HCT116 (cell line): ENCODE measurements at regions not wholly inside any gene's neighbourhood (a gene's known extent, or its start where the extent isn't known, plus 50 kb on each side); places are given as distances from the start of the nearest gene placed in this dataset.

Experiments used
- ATAC-seq: fragments of 200-7000 bp; cut with Tn5 transposase; 2 replicates; pipeline ENCODE4 v1.9.1; 2020; ENCODE audit warnings: mild to moderate bottlenecking, moderate library complexity
- BruUV-seq: library from RNA; stranded (reverse); fragments of 400-500 nt; replicated peaks from 2 replicates; lab custom pipeline; 2021; lab: Mats Ljungman, UMichigan
- CTCF ChIA-PET: fragments of 300-600 bp; sonication (Branson Sonifier 250); formaldehyde crosslinking; loops from one replicate; lab custom pipeline; 2021; ENCODE audit warnings: antibody characterized with exemption; lab: Charles Lee
- POLR2A ChIA-PET: fragments of 300-600, 350-600 bp; sonication (Branson Sonifier 250); formaldehyde crosslinking; loops from one replicate; lab custom pipeline; 2021; ENCODE audit warnings: antibody characterized with exemption; lab: Charles Lee
- RAD21 ChIA-PET, 2 experiments: fragments of 300-600 bp; sonication (Branson Sonifier 250); formaldehyde crosslinking; loops; one replicate each; lab custom pipeline; 2023; ENCODE audit warnings: low total read pairs in 2 of 2; ENCODE audit not compliant: uncharacterized antibody in 2 of 2, unreplicated experiment in 2 of 2, low non-redundant PET in 1 of 2; lab: Charles Lee
- DNase-seq: peaks from one replicate; pipeline ENCODE4 v3.0.0-alpha.2; 2010; ENCODE audit warnings: low read depth, low spot score
- H2AFZ ChIP-seq: fragments of 200-600 bp; shearing (Covaris generic), sonication (generic); 2 replicates; pipeline ENCODE4 v1.6.1; 2017; ENCODE audit warnings: low read depth, mixed run types, mixed read lengths, antibody characterized with exemption, low read length; ENCODE audit not compliant: poor library complexity, severe bottlenecking
- H3K27ac ChIP-seq: 2 replicates; pipeline ENCODE4 v1.5.1; 2012; ENCODE audit warnings: low read depth, low read length
- H3K27me3 ChIP-seq: fragments of 200-600 bp; sonication (generic); 2 replicates; pipeline ENCODE4 v1.6.1; 2016; ENCODE audit warnings: mixed run types, low read length, mixed read lengths; ENCODE audit not compliant: insufficient read depth
- H3K36me3 ChIP-seq, 2 experiments: fragments of 200-500 bp in 1 of 2; fragments of 200-600 bp in 1 of 2; sonication (Bioruptor generic) in 1 of 2; sonication (generic) in 1 of 2; 2 replicates each; pipeline versions ENCODE4 v1.5.1 to v1.6.1; 2014 to 2016; ENCODE audit warnings: low read length in 2 of 2, inconsistent platforms in 1 of 2, mixed read lengths in 1 of 2, mixed run types in 1 of 2; ENCODE audit not compliant: insufficient read depth in 2 of 2, control insufficient read depth in 1 of 2
- H3K4me1 ChIP-seq, 2 experiments: fragments of 200-600 bp in 1 of 2; sonication (generic) in 1 of 2; 2 replicates each; pipeline versions ENCODE4 v1.5.1 to v1.6.1; 2012 to 2017; ENCODE audit warnings: low read length in 2 of 2, inconsistent platforms in 1 of 2, mild to moderate bottlenecking in 1 of 2, mixed read lengths in 1 of 2, mixed run types in 1 of 2, moderate library complexity in 1 of 2; ENCODE audit not compliant: insufficient read depth in 2 of 2, control insufficient read depth in 1 of 2
- H3K4me2 ChIP-seq: fragments of 200-600 bp; sonication (generic); 2 replicates; pipeline ENCODE4 v1.6.1; 2017; ENCODE audit warnings: mixed run types, low read length, mixed read lengths
- H3K4me3 ChIP-seq, 2 experiments: fragments of 200-600 bp in 1 of 2; sonication (generic) in 1 of 2; replicated peaks in 1 of 2; 2 replicates each; pipeline ENCODE4 v1.5.1; 2011 to 2016; ENCODE audit warnings: low read length in 2 of 2, control low read depth in 1 of 2, low read depth in 1 of 2, mild to moderate bottlenecking in 1 of 2, mixed read lengths in 1 of 2, mixed run types in 1 of 2
- H3K79me2 ChIP-seq: fragments of 200-600 bp; sonication (generic); 2 replicates; pipeline ENCODE4 v1.6.1; 2017; ENCODE audit warnings: mild to moderate bottlenecking, mixed run types, low read length, moderate library complexity, mixed read lengths; ENCODE audit not compliant: insufficient read depth
- H3K9ac ChIP-seq: fragments of 200-600 bp; sonication (generic); 2 replicates; pipeline ENCODE4 v1.6.1; 2016; ENCODE audit warnings: low read length, mixed read lengths
- H3K9me2 ChIP-seq: fragments of 200-600 bp; sonication (generic), shearing (Covaris generic); 2 replicates; pipeline ENCODE4 v1.6.1; 2017; ENCODE audit warnings: mixed run types, mild to moderate bottlenecking, moderate library complexity; ENCODE audit not compliant: insufficient read depth
- H3K9me3 ChIP-seq, 2 experiments: fragments of 200-500 bp in 1 of 2; fragments of 200-600 bp in 1 of 2; sonication (Bioruptor generic) in 1 of 2; sonication (generic) in 1 of 2; 2 replicates each; pipeline ENCODE4 v1.6.1; 2014 to 2017; ENCODE audit warnings: low read length in 2 of 2, mixed read lengths in 2 of 2, inconsistent platforms in 1 of 2, low read depth in 1 of 2, mild to moderate bottlenecking in 1 of 2, mixed run types in 1 of 2, moderate library complexity in 1 of 2; ENCODE audit not compliant: control insufficient read depth in 1 of 2, insufficient read depth in 1 of 2
- H4K20me1 ChIP-seq: fragments of 200-600 bp; sonication (generic), shearing (Covaris generic); 2 replicates; pipeline ENCODE4 v1.6.1; 2017; ENCODE audit warnings: mixed run types, mild to moderate bottlenecking, moderate library complexity; ENCODE audit not compliant: insufficient read depth
- CBX3 ChIP-seq: IDR thresholded peaks from 2 replicates; pipeline ENCODE4 v1.6.1; 2012; ENCODE audit warnings: low read depth
- CEBPB ChIP-seq: IDR thresholded peaks from 2 replicates; pipeline ENCODE4 v1.6.1; 2012; ENCODE audit warnings: low read depth
- EGR1 ChIP-seq: IDR thresholded peaks from 2 replicates; pipeline ENCODE4 v1.6.1; 2012; ENCODE audit warnings: low read depth
- ELF1 ChIP-seq: IDR thresholded peaks from 2 replicates; pipeline ENCODE4 v1.6.1; 2012; ENCODE audit warnings: low read depth, borderline replicate concordance
- MAX ChIP-seq: IDR thresholded peaks from 2 replicates; pipeline ENCODE4 v1.6.1; 2012
- POLR2AphosphoS5 ChIP-seq: IDR thresholded peaks from 2 replicates; pipeline ENCODE4 v1.6.1; 2011; ENCODE audit warnings: mild to moderate bottlenecking, low read depth, low read length, moderate library complexity
- SP1 ChIP-seq: IDR thresholded peaks from 2 replicates; pipeline ENCODE4 v1.6.1; 2012; ENCODE audit warnings: low read depth
- SRF ChIP-seq: IDR thresholded peaks from 2 replicates; pipeline ENCODE4 v1.6.1; 2012; ENCODE audit warnings: low read depth
- TCF7L2 ChIP-seq: IDR thresholded peaks from 2 replicates; pipeline ENCODE4 v1.7.0; 2011; ENCODE audit warnings: borderline replicate concordance, inconsistent platforms; ENCODE audit not compliant: insufficient read depth, insufficient read length; ENCODE audit errors: extremely low read depth
- YY1 ChIP-seq: IDR thresholded peaks from 2 replicates; pipeline ENCODE4 v1.6.1; 2011; ENCODE audit warnings: low read length, low read depth, moderate library complexity, mild to moderate bottlenecking; ENCODE audit not compliant: insufficient replicate concordance; ENCODE audit errors: extremely low read depth
- ZNF274 ChIP-seq: fragments of 200-500 bp; sonication (Bioruptor generic); IDR thresholded peaks from 2 replicates; pipeline ENCODE4 v1.6.1; 2014; ENCODE audit warnings: mild to moderate bottlenecking, low read depth, low read length, inconsistent platforms
- intact Hi-C: fragments of 100-400 bp; cut with micrococcal nuclease; formaldehyde crosslinking; loops from 2 replicates; pipeline ENCODE4 v1.10.0; 2022
- TF ChIP-seq, protein P1 (sequence below), 3 experiments: fragments of 200-600 bp in 1 of 3; sonication (generic) in 1 of 3; IDR thresholded peaks in 2 of 3; conservative IDR thresholded peaks in 1 of 3; 2 replicates each; pipeline ENCODE4 v1.5.1; 2012 to 2017; ENCODE audit warnings: low read depth in 2 of 3, low read length in 2 of 3, antibody characterized with exemption in 1 of 3, borderline replicate concordance in 1 of 3, control low read depth in 1 of 3, mild to moderate bottlenecking in 1 of 3, mixed read lengths in 1 of 3, mixed run types in 1 of 3, moderate library complexity in 1 of 3; ENCODE audit not compliant: insufficient read depth in 1 of 3

DNA sequence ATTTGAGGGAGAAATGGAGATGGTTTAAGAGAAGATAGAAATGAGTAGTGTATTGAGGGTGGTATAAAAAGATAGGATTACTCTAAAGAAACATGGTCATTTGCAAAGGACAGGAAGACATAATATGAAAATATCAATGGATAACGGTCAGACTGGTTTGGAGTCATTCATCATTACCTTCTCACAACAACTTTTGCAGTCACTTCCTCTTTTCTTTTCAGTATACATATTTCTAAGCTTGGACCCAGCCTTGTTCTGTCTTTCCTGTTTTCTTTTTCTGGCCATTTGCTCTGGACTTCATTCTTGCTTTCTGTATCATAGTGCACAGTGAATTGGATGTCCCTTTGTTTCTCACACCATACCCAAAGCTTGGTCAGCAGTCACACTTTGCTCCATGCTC, 966.5 kb upstream of the TYRP1 start:
- no peak for ATAC-seq
- CTCF ChIA-PET = no interaction called here
- no peak for TF ChIP-seq EGR1
- no peak for TF ChIP-seq ELF1
- no peak for TF ChIP-seq TCF7L2
- no TSS peak for BruUV-seq
- POLR2A ChIA-PET = no interaction called here
- RAD21 ChIA-PET = no interaction called here
- Histone ChIP-seq H2AFZ (no peak overlapping the region), H3K4me2 (no peak overlapping the region), H3K4me3 (no peak overlapping the region), H4K20me1 (no peaks in the 10 kb centered on the region), H3K9me3 (peaks cover 3 to 18% of the 10 kb centered on the region in 2 experiments; a peak in 2 of 4 replicates), H3K79me2 (no peaks in the 10 kb centered on the region), H3K4me1 (no peaks in the 10 kb centered on the region), H3K27me3 (no peaks in the 10 kb centered on the region), H3K9ac (no peak overlapping the region), H3K36me3 (no peaks in the 10 kb centered on the region), H3K9me2 (no peaks in the 10 kb centered on the region), H3K27ac (no peak overlapping the region)
- DNase-seq = no peak
- intact Hi-C loops = no loop called here

DNA sequence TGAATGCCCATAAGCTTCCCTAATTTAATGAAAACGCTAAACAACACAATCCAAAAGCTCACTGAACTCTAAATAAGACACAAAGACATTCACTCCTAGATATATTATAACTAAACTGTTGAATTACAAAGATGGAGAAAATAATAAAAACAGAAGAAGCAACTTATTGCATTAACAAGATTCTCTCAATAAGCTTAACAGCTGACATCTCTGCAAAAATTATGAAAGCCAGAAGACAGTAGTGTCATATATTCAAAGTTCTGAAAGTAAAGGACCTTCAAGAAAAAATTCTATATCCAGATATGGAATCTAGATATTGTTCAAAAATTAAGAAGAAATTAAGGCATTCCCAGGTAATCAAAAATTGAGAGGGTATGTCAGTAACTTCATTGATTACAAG, 957.8 kb upstream of the TYRP1 start:
- ATAC-seq (no peak), DNase-seq (no peak)
- Histone ChIP-seq H3K79me2 (no peaks in the 10 kb centered on the region), H3K9me2 (no peaks in the 10 kb centered on the region), H4K20me1 (no peaks in the 10 kb centered on the region), H3K4me3 (no peak overlapping the region), H3K27ac (no peak overlapping the region), H3K4me1 (no peaks in the 10 kb centered on the region), H3K9ac (no peak overlapping the region), H3K4me2 (no peak overlapping the region), H2AFZ (no peak overlapping the region), H3K27me3 (no peaks in the 10 kb centered on the region), H3K36me3 (no peaks in the 10 kb centered on the region), H3K9me3 (peaks cover 5 to 23% of the 10 kb centered on the region in 2 experiments)
- ChIA-PET POLR2A (no interaction called here), RAD21 (no interaction called here), CTCF (no interaction called here)
- intact Hi-C loops = no loop called here
- TF ChIP-seq, protein P1, sequence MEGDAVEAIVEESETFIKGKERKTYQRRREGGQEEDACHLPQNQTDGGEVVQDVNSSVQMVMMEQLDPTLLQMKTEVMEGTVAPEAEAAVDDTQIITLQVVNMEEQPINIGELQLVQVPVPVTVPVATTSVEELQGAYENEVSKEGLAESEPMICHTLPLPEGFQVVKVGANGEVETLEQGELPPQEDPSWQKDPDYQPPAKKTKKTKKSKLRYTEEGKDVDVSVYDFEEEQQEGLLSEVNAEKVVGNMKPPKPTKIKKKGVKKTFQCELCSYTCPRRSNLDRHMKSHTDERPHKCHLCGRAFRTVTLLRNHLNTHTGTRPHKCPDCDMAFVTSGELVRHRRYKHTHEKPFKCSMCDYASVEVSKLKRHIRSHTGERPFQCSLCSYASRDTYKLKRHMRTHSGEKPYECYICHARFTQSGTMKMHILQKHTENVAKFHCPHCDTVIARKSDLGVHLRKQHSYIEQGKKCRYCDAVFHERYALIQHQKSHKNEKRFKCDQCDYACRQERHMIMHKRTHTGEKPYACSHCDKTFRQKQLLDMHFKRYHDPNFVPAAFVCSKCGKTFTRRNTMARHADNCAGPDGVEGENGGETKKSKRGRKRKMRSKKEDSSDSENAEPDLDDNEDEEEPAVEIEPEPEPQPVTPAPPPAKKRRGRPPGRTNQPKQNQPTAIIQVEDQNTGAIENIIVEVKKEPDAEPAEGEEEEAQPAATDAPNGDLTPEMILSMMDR (IDR thresholded peaks at IDR 0.05 in 2 of 3, conservative IDR thresholded peaks at IDR 0.05 in 1 of 3; ENCODE audit: borderline replicate concordance in 1 of 3, insufficient read depth in 1 of 3, low read depth in 2 of 3, low read length in 2 of 3) = no peak
- TF ChIP-seq SRF (no peak), ZNF274 (no peak), CBX3 (no peak), SP1 (no peak), POLR2AphosphoS5 (no peak), MAX (no peak), CEBPB (no peak), YY1 (no peak)
- BruUV-seq = no TSS peak
